NCI-H1930 (cell line): ENCODE measurements at regions not wholly inside any gene's neighbourhood (a gene's known extent, or its start where the extent isn't known, plus 50 kb on each side); places are given as distances from the start of the nearest gene placed in this dataset.
"Not testable (repeated sequence)": the region's sequence is repeated elsewhere in the genome, so short reads cannot be mapped to it uniquely, and the experiment has no call there.

Experiments
- DNase-seq, 2 experiments: peaks; one replicate each; lab custom pipeline; 2025; lab: John Stamatoyannopoulos, UW

DNA sequence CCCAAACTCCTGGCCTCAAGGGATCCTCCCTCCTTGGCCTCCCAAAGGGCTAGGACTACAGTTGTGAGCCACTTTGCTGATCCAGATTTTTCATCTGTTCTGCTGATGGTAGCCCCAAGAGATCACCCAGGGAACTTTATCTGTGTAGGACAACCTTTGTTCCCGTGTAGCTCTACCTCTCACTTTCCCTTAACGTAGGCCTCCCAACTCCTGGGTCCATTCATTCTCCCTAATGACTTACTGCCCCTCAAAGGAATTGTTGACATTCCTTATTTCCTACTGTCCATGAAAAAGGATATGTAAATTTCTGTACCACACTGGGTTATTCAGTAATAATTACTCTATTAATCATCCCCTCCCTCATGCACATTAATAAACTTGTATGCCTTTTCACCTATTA lies 51.0 kb upstream of the PHF24 start:
- no peak for DNase-seq

- peak; percentile 45 to 67 for DNase-seq
Observed at GRCh38 chr9:34899535-34900158, 58.4 kb upstream of the PHF24 start.

DNA sequence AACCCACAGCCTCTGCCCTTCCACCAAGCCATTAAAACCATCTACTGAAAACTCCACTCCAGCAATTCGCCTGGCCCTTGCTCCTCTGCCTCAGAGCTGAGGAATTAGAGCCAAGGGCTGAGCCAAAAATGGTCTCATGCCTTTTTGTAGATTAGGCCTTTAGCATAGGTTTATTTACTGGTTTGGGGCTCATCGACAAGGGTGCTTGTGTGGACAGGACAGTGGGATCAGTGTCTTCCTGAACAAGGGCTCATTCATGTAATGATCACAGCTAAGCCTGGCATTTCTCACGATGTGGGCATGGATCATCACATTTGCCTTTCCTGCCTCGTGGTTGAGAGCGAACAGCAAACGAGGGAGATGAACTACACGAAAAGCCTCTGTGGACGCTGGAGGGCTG lies 59.2 kb upstream of the PHF24 start:
- DNase-seq, result no peak

DNA sequence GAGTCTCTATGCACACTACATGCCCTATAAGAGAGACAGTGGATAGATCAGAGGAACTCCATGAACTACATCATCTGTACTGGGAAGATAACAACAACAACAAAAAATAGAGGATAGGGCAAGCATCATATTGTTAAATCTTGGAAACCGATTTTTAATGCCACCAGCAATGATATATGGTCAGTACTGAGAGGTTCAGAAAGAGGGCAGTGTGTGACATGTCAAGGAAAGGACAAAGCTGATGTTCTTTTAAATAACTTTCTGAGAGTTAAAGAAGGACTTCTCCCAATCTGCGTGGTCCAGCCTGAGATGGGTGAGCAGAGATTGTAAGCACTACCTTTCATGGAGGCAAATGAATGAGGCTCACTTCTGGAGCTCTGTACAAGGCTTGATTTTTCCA lies 62.0 kb upstream of the PHF24 start:
- no peak for DNase-seq

GRCh38 chr9:34892886-34893285 lies 65.2 kb upstream of the PHF24 start:
- no peak for DNase-seq

DNA sequence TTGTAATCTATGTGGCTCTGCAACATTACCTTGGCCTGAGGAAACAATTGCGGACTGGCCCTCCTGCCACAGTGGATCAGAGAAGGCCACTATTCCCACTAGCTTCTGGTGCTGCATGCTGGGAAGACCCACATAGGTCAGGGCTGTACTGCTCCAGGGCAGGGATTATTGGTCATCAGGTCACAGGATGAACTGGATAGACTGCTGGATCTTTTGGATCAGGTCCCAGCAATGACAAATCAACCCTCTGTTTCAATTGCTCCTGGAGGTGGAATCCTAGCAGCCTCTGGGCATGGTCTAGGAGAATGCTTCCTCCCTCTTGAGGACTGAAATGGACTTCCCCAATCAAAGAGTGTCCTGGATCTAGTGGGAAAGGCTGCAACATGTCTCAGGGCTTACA lies 66.7 kb upstream of the PHF24 start:
- DNase-seq, result no peak

GRCh38 chr9:34887841-34888240 lies 70.2 kb upstream of the PHF24 start:
- no peak for DNase-seq

GRCh38 chr9:34884747-34885189 lies 73.3 kb upstream of the PHF24 start:
- no peak for DNase-seq

- no peak for DNase-seq
Observed at GRCh38 chr9:34876096-34876495, 82.0 kb upstream of the PHF24 start.

GRCh38 chr9:34869390-34869789 lies 88.7 kb upstream of the PHF24 start:
- DNase-seq, result no peak

- DNase-seq, result no peak
Observed at GRCh38 chr9:34866614-34867013, 91.5 kb upstream of the PHF24 start.

DNA sequence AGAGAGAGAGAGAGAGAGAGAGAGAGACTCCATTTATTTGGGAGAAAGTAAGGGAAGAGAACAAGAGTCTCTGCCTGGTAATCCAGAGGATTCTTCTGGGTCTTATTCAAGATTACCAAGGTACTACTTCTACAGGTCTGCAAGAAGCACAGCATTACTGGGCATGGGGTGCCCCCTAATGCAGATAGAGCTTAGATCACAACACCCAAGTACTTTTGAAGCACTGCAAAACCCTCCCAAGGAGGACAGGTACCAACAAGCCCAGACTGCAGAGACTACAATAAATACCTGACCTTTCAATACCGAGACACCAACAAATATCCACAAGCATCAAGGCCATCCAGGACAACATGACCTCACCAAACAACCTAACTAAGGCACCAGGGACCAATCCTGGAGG lies 94.7 kb upstream of the PHF24 start:
- no peak for DNase-seq

GRCh38 chr9:34862836-34863235 lies 95.2 kb upstream of the PHF24 start:
- no peak for DNase-seq

- no peak for DNase-seq
Observed at GRCh38 chr9:34862043-34862442, 96.0 kb upstream of the PHF24 start.

GRCh38 chr9:34855016-34855415 lies 103.1 kb upstream of the PHF24 start:
- DNase-seq, result not testable (repeated sequence)

GRCh38 chr9:34830068-34830467 lies 120.1 kb upstream of the CCL21 start:
- no peak for DNase-seq

- DNase-seq, result no peak
Observed at GRCh38 chr9:34826999-34827538, 117.1 kb upstream of the CCL21 start.

DNA sequence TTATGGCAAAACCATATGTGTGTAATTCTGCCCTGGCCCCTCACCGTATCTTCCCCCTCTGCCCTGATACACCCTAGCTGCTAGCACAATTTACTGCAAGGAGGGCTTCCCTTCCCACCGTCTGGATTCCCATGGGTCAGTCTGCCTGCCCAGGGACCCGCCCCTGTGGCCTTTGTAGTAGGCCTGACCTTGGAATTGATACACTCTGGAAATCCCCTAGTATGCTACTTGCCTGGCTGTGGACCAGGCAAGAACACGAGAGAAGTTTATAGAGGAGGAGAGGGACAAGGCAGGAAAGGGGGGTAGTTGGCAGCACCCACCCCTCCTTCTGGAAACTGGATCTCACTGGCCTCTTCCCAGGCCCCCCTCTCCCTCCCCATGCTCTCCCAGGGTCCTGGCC lies 115.8 kb upstream of the CCL21 start:
- no peak for DNase-seq

DNA sequence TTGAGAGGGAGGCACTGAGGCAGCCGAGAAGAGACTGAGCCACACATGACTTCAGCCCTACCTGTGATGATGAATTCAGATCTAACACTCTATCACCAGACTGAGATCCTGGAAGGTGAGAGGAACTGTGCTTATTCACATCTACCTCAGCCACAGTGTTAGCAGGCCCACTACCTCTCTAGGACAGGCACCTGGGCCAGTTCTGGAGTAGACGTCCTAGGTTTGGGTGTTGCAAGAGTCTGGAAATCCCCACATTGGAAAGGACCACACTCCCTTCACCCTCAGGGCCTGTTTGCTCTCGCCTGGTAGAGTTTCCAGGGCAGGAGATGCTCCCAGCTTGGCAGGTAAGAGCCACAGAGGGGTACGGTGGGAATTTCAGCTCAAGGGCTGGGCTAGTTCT lies 113.8 kb upstream of the CCL21 start:
- no peak for DNase-seq

DNA sequence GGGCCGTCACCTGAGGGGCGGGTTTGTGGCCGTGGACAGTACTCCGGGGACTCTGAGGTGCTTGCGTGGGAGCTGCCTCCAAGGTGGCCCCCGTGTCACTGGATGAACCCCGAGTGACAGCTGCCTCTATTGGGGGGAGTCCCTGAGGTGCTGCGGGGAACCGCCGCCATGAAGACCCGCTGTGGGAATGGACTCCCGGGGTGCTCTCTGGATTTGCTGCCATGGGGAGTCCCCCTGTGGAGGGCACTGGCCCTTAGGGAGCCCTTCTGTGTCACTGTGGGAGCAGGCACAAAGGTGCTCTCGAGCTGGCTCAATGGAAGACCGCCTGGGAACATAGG lies 100.2 kb upstream of the CCL21 start:
- no peak for DNase-seq

- peak; percentile 55 to 68 for DNase-seq
Observed at GRCh38 chr9:34809504-34810186, 99.7 kb upstream of the CCL21 start.

GRCh38 chr9:34802916-34803315 lies 93.0 kb upstream of the CCL21 start:
- DNase-seq, result no peak

- DNase-seq, result no peak
Observed at GRCh38 chr9:34797367-34797766, 87.4 kb upstream of the CCL21 start.

- peak; percentile 19 to 25 for DNase-seq
Observed at GRCh38 chr9:34796924-34797323, 87.0 kb upstream of the CCL21 start.
